Lower leg skin (tissue), 4 donors: ENCODE measurements at regions not wholly inside any gene's neighbourhood (a gene's known extent, or its start where the extent isn't known, plus 50 kb on each side); places are given as distances from the start of the nearest gene placed in this dataset.

Source experiments
- DNase-seq, 2 donors: peaks; one replicate each; pipeline ENCODE4 v3.0.0-alpha.2; 2019; ENCODE audit warnings: low spot score in 2 of 2
- H3K4me3 ChIP-seq: fragments of 200-600 bp; sonication (generic); 2 replicates; pipeline ENCODE4 v1.5.1; 2017; ENCODE audit warnings: mild to moderate bottlenecking, low read depth; ENCODE audit not compliant: poor library complexity, severe bottlenecking
- CTCF ChIP-seq, 3 donors: fragments of 450-650 bp; IDR thresholded peaks; one replicate each; pipeline ENCODE4 v1.5.1; 2016; ENCODE audit warnings: antibody characterized with exemption in 3 of 3, mild to moderate bottlenecking in 3 of 3, moderate library complexity in 2 of 3
- POLR2A ChIP-seq, 2 donors: fragments of 450-650 bp; IDR thresholded peaks; one replicate each; pipeline ENCODE4 v1.6.1; 2016 to 2017; ENCODE audit warnings: antibody characterized with exemption in 2 of 2, mild to moderate bottlenecking in 1 of 2, moderate library complexity in 1 of 2
- WGBS, 2 donors: methylation state at CpG; one replicate each; pipeline ENCODE4 v1.1.5; 2018; 5-methylcytosine and 5-hydroxymethylcytosine counted together
- intact Hi-C: fragments of 100-400 bp; cut with DNase I; formaldehyde crosslinking; loops from one replicate; pipeline ENCODE4 v1.15.0; 2023; ENCODE audit warnings: low total_unique reads

- no peak for DNase-seq
- H3K4me3 ChIP-seq, result no peak overlapping the region
- WGBS, 2 donors, result 88 to 91% methylated on average over 2 of the region's 2 CpGs
- TF ChIP-seq POLR2A (IDR thresholded peaks at IDR 0.05) (no peak), CTCF (IDR thresholded peaks at IDR 0.05) (no peak)
- intact Hi-C loops, result no loop called here
Measured at GRCh38 chr7:15967121-15967520, 280.6 kb upstream of the MEOX2 start.

- intact Hi-C loops, result no loop called here
- WGBS, 2 donors, result 65 to 70% methylated on average over 3 of the region's 3 CpGs
- DNase-seq, result no peak
- TF ChIP-seq CTCF (IDR thresholded peaks at IDR 0.05), result no peak
- no peak for TF ChIP-seq POLR2A (IDR thresholded peaks at IDR 0.05)
- no peak overlapping the region for H3K4me3 ChIP-seq
Measured at GRCh38 chr7:15963206-15963605, 276.7 kb upstream of the MEOX2 start.

GRCh38 chr7:15954671-15955354, 268.3 kb upstream of the MEOX2 start:
- TF ChIP-seq POLR2A (IDR thresholded peaks at IDR 0.05), result no peak
- no peak for TF ChIP-seq CTCF (IDR thresholded peaks at IDR 0.05)
- no peak overlapping the region for H3K4me3 ChIP-seq
- intact Hi-C loops, result no loop called here
- no peak for DNase-seq
- 78 to 84% methylated on average over 2 of the region's 2 CpGs for WGBS, 2 donors

- no peak for TF ChIP-seq CTCF (IDR thresholded peaks at IDR 0.05)
- TF ChIP-seq POLR2A (IDR thresholded peaks at IDR 0.05), result no peak
- H3K4me3 ChIP-seq, result no peak overlapping the region
- intact Hi-C loops, result no loop called here
- no peak for DNase-seq
- 92 to 96% methylated on average over 3 of the region's 3 CpGs for WGBS, 2 donors
Measured at GRCh38 chr7:15950299-15950698, 263.8 kb upstream of the MEOX2 start.

GRCh38 chr7:15947754-15948153, 261.3 kb upstream of the MEOX2 start:
- TF ChIP-seq CTCF (IDR thresholded peaks at IDR 0.05) (no peak), POLR2A (IDR thresholded peaks at IDR 0.05) (no peak)
- intact Hi-C loops, result no loop called here
- 65 to 67% methylated on average over 2 of the region's 2 CpGs for WGBS, 2 donors
- no peak overlapping the region for H3K4me3 ChIP-seq
- no peak for DNase-seq

GRCh38 chr7:15938115-15938514, 251.6 kb upstream of the MEOX2 start:
- no peak overlapping the region for H3K4me3 ChIP-seq
- intact Hi-C loops, result no loop called here
- TF ChIP-seq POLR2A (IDR thresholded peaks at IDR 0.05), result no peak
- no peak for TF ChIP-seq CTCF (IDR thresholded peaks at IDR 0.05)
- no peak for DNase-seq
